ENCODE measurements at regions not wholly inside any gene's neighbourhood (a gene's known extent, or its start where the extent isn't known, plus 50 kb on each side); places are given as distances from the start of the nearest gene placed in this dataset.

- TF ChIP-seq REST (tag by site-specific recombination; IDR thresholded peaks at IDR 0.05) (no peak), ZNF621 (tag by site-specific recombination; IDR thresholded peaks at IDR 0.05) (no peak), ZNF473 (tag by site-specific recombination; IDR thresholded peaks at IDR 0.05) (no peak), ZBTB20 (tag by site-specific recombination; IDR thresholded peaks at IDR 0.05) (no peak), ZIC2 (tag by site-specific recombination; IDR thresholded peaks at IDR 0.05) (no peak)
Observed at GRCh38 chr18:30746224-30746623, 296.3 kb downstream of the DSC3 start (continued).

- no peaks in the 10 kb centered on the region for H3K9me3 ChIP-seq (ENCODE audit: control insufficient read depth, insufficient read depth, low read depth, low read length)
- H3K27ac ChIP-seq (ENCODE audit: extremely low read depth, low read depth, low read length) = no peak overlapping the region
- POLR2A ChIA-PET = no interaction called here
- CTCF ChIA-PET = no interaction called here
- no peaks in the 10 kb centered on the region for H3K4me1 ChIP-seq (ENCODE audit: control insufficient read depth, insufficient read depth, low read length)
- no peak overlapping the region for H3K4me3 ChIP-seq (ENCODE audit: low read depth, low read length)
- TF ChIP-seq ZNF248 (tag by site-specific recombination; IDR thresholded peaks at IDR 0.05) (no peak), SETDB1 (IDR thresholded peaks at IDR 0.05; ENCODE audit: insufficient read length, low read length) (peak; percentile 54), OVOL3 (tag by site-specific recombination; IDR thresholded peaks at IDR 0.05) (no peak)
- no peaks in the 10 kb centered on the region for H3K36me3 ChIP-seq (ENCODE audit: control insufficient read depth in 2 of 2, insufficient read depth in 1 of 2, low read length in 2 of 2)
Observed at GRCh38 chr18:30743033-30743432, 299.5 kb downstream of the DSC3 start.

GRCh38 chr18:30730915-30731314 is 311.6 kb downstream of the DSC3 start:
- H3K36me3 ChIP-seq (ENCODE audit: control insufficient read depth in 2 of 2, insufficient read depth in 1 of 2, low read length in 2 of 2) = no peaks in the 10 kb centered on the region
- H3K4me3 ChIP-seq (ENCODE audit: low read depth, low read length) = no peak overlapping the region
- CTCF ChIA-PET = no interaction called here
- no peaks in the 10 kb centered on the region for H3K4me1 ChIP-seq (ENCODE audit: control insufficient read depth, insufficient read depth, low read length)
- TF ChIP-seq ZNF426 (tag by site-specific recombination; IDR thresholded peaks at IDR 0.05) (no peak), ZNF571 (tag by site-specific recombination; IDR thresholded peaks at IDR 0.05) (no peak), ELK4 (IDR thresholded peaks at IDR 0.05; ENCODE audit: borderline replicate concordance, low read depth, low read length) (no peak), ZNF701 (tag by site-specific recombination; IDR thresholded peaks at IDR 0.05) (no peak), ZNF37A (tag by site-specific recombination; IDR thresholded peaks at IDR 0.05) (no peak), KLF16 (tag by site-specific recombination; IDR thresholded peaks at IDR 0.05) (no peak), ZBTB26 (tag by site-specific recombination; optimal IDR thresholded peaks at IDR 0.05) (no peak), ZNF776 (tag by site-specific recombination; IDR thresholded peaks at IDR 0.05; ENCODE audit: borderline replicate concordance) (no peak)
- no peaks in the 10 kb centered on the region for H3K9me3 ChIP-seq (ENCODE audit: control insufficient read depth, insufficient read depth, low read depth, low read length)
- no peak overlapping the region for H3K27ac ChIP-seq (ENCODE audit: extremely low read depth, low read depth, low read length)
- POLR2A ChIA-PET = no interaction called here

GRCh38 chr18:30727849-30728248 is 314.7 kb downstream of the DSC3 start:
- ChIA-PET POLR2A (interaction anchor here (0.6 kb wide), 1 partner anchor 1306 kb away, joined by 6 read pairs; no protein-coding TSS in a partner anchor), CTCF (no interaction called here)
- no peaks in the 10 kb centered on the region for H3K4me1 ChIP-seq (ENCODE audit: control insufficient read depth, insufficient read depth, low read length)
- H3K27ac ChIP-seq (ENCODE audit: extremely low read depth, low read depth, low read length) = no peak overlapping the region
- H3K9me3 ChIP-seq (ENCODE audit: control insufficient read depth, insufficient read depth, low read depth, low read length) = no peaks in the 10 kb centered on the region
- H3K36me3 ChIP-seq (ENCODE audit: control insufficient read depth in 2 of 2, insufficient read depth in 1 of 2, low read length in 2 of 2) = no peaks in the 10 kb centered on the region
- H3K4me3 ChIP-seq (ENCODE audit: low read depth, low read length) = no peak overlapping the region
- TF ChIP-seq ZNF174 (tag by site-specific recombination; IDR thresholded peaks at IDR 0.05) (no peak), ZNF791 (tag by site-specific recombination; IDR thresholded peaks at IDR 0.05) (no peak), ZNF626 (tag by site-specific recombination; IDR thresholded peaks at IDR 0.05) (no peak), ZNF354C (tag by site-specific recombination; IDR thresholded peaks at IDR 0.05; ENCODE audit: borderline replicate concordance, low read depth) (no peak), ZNF239 (tag by site-specific recombination; IDR thresholded peaks at IDR 0.05) (no peak), ZSCAN18 (tag by site-specific recombination; IDR thresholded peaks at IDR 0.05) (no peak), ZFP41 (tag by site-specific recombination; IDR thresholded peaks at IDR 0.05; ENCODE audit: borderline replicate concordance) (no peak), ZNF747 (tag by site-specific recombination; IDR thresholded peaks at IDR 0.05) (no peak), IKZF3 (tag by site-specific recombination; IDR thresholded peaks at IDR 0.05) (no peak), ZNF544 (tag by site-specific recombination; IDR thresholded peaks at IDR 0.05) (no peak)
